Limb (tissue), 2 donors: ENCODE measurements at regions not wholly inside any gene's neighbourhood (a gene's known extent, or its start where the extent isn't known, plus 50 kb on each side); places are given as distances from the start of the nearest gene placed in this dataset.

Experiments
- DNase-seq, 2 donors: peaks; one replicate each; pipeline ENCODE4 v3.0.0-alpha.2; 2016; ENCODE audit errors: extremely low spot score in 2 of 2

DNA sequence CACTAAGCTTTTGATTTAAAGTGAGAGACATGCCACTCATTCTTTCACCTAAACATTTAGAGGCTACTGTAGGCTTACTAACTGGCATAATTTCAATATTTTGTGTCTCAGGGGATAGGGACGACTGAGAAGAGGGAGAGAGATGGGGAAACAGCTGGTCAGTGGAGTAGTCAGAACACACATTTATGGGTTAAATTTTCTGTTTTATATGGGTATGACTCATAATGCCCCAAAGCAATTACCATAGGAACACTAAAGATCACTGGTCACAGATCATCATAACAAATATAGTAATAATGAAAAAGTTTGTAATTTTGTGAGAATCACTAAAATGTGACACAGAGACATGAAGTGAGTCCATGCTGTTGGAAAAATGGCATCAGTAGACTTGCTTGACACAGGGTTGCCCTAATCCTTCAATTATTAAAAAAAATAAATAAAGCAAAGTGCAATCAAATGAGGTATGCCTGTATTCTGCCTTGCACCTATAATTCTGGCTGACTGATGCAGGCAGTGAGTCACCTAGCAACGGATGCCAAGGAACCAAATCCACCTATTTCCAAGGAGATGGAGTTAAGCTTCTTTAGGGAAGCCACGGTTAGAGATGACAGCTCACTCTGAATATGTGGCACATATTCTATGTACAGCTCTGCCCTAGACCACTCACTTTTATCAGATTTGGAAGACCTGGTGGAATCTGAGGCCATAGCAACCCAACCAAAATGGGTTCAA lies 166.1 kb downstream of the MARCHF11 start:
- DNase-seq, result no peak

DNA sequence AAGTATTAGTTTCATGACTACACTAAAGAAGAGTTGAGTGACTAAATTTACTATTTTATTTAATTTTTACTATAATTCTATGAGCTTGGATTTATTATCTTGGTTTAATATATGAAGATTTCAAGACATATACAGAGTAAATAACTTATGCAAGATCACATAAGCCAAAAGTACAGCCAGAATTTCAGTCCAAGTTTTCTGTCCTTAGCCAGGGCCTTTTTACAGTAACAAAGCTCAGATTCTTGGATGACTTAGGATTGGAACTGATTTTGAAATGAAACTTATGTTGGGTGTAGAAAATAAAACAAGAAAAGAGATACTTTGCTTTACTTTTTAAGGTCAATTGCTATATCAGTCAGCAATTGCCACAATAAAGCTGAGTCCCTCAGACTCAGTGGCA lies 170.3 kb downstream of the MARCHF11 start:
- no peak for DNase-seq

DNA sequence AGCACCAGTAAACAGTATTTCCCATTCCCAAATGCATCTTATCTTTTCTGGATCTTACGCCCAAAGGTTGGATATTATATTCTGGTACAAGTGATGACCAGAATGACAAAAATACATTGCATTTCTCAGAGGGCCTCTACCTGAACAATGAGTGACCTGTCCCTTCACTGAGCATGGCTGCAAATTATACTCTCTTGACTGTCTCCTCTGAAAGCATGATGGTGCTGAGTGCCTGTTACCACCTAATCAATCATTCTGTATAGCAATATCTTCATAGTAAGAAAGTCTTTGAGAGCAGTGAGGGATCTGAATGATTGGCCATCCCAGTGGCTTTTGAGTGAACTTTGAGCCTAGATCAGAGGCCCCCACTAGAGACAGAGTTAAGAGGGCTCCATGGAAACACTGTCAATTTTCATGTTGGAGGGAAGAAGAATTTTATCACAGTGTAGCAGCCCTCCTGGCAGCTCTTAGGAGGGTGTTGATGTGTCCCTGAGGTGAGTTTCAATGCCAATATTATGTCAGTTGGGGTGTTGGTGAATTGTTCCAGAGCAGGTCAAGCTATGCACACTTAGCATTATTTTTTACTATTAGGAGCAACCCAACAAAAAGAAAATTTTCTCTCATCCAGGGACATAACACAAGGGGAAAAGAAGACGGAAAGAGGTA lies 171.7 kb downstream of the MARCHF11 start:
- no peak for DNase-seq

DNA sequence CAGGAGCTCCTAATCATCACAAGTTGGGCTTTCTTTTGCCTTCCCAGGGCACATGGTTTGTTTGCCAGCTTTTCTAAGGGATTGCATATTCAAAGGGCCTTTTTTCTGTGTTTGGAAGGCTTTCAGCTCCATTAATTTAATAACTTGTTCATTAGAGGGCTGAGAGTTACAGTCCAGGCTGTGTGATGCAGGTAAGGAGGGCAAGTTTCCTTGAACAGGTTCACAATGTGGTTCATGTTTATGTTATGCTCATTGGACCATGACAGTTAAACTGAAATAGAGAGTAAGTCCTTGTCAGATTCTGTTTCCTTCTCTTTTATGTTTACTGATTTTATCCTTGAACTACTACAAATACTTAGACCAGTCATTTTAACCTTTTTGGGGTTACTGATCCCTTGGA lies 174.4 kb downstream of the MARCHF11 start:
- DNase-seq, result no peak

DNA sequence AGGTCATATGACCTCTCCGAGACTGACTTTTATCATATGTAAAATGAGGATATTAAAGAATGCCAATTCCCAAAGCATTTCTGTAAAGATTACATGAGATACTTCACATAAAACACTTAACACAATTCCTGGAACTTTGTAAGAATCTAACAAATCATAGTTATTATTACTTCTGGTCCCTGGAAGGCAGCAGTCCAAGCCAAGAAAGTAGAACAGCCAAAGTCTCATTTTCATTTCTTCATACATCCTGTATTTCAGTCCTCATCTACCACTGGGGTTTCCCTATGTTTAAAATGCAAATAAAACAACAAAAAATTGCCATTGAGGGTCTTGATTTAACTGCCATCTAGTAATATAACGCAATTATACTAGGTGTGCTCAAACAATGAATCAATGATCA lies 179.5 kb downstream of the MARCHF11 start:
- DNase-seq, result peak in 1 of 2 donors; percentile 38

DNA sequence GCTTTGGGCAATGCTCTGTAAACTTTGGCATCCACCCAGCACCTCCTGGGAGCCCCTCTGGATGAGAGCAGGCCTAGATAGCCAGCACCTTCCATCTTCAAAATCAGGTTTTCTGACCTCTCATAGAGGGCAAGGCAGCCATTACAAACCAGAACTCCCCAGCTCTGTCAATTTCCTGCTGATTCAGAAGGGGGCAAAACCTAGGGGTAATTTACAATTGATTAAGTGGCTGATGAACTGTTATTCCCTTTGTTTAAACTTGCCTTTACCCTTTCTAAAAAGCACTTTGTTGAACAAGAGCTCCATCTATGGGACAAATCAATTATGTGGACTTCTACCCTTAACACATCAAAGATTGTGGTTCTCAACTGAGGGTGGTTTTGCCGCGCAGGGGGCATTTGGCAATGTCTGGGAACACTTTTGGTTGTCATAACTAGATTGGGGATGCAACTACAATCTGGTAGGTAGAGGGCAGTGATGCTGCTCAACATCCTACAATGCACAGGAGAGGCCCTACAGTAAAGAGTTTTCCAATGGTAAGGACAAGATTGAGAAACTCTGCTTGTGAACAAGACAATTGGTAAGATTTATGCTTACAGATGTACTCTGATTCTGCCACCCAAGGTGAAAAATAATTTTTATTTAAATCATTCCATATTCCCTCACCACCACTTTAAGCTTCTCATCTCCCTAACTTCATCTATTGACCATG lies 184.1 kb downstream of the MARCHF11 start:
- DNase-seq, result peak; percentile 30 to 35

DNA sequence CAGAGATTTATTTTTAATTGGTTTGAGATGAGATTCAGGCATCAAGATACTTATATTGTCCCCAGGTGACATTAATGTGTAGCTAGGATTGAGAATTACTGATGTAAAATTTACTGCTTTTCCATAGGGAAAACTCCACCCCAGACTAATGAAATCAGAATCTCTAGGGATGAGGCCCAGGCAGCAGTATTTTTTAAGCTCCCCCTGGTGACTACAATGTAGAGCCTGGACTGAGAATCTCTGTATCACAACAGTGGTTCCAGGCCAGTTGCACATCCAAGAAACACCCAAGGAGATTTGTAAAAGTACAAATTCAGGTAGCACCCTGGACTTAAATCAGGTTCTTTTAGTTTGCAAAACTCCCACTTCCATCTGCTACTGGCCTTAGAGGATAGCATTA lies 185.7 kb downstream of the MARCHF11 start:
- DNase-seq, result no peak

DNA sequence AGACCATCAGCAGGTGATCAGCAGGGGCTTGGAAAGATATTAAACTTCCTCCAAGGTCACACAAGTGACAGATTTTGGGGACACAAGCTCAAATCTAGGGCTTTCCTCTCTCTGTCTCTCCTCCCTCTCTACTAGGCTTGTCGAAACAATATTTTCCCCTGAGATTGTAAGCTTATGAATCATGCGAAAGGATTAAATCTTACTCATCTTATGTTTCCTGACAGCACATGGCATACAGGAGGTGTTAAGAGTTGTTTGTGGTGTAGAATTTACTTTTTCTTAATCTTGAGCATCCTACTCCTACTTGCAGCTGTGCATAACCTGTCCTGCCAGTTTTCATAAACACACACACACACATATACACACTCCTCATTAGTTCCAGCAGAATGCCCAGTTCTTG lies 186.3 kb downstream of the MARCHF11 start:
- DNase-seq, result no peak

DNA sequence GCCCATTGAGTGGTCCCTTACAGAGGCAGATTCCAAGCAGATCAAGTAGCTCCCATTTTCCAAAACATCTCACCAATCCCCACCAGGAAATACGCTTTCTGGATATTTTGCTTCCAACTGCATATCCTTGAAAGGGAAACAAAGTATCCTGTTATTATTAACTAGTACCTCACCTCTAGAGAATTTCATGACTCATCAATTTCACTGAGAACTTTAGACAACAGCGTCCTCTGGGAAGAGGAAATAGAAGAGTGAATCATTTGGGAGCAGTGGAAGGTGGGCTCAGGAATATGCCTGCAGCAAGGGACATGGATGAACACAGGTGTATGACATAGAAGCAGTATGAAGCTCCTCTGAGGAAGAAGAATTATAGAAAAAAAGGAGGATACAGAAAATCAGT lies 186.7 kb downstream of the MARCHF11 start:
- no peak for DNase-seq

DNA sequence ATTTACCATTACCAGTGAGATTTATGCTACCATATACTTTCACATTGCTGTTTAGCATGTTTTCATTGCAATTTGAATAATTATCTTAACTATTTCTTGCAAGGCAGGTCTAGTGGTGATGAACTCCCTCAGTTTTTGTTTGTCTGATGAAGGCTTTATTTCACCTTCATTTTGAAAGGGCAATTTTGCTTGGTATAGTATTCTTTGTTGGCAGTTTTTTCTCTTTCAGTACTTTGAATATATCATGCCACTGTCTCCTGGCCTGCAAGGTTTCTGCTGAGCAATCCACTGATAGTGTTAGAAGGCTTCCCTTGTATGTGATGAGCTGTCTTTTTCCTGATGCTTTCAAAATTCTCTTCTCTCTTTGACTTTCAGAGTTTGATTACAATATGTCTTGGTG lies 188.0 kb downstream of the MARCHF11 start:
- DNase-seq, result no peak
